HG02852 (cell line): ENCODE measurements at regions not wholly inside any gene's neighbourhood (a gene's known extent, or its start where the extent isn't known, plus 50 kb on each side); places are given as distances from the start of the nearest gene placed in this dataset.

Source experiments
- ATAC-seq: cut with Tn5 transposase; IDR thresholded peaks from one replicate; pipeline ENCODE4 v1.9.1; 2021; ENCODE audit warnings: mild to moderate bottlenecking, moderate library complexity; ENCODE audit not compliant: unreplicated experiment

- no peak for ATAC-seq
These were observed 196.4 kb upstream of the FOXN3 start for GRCh38 chr14:89613260-89614008.

DNA sequence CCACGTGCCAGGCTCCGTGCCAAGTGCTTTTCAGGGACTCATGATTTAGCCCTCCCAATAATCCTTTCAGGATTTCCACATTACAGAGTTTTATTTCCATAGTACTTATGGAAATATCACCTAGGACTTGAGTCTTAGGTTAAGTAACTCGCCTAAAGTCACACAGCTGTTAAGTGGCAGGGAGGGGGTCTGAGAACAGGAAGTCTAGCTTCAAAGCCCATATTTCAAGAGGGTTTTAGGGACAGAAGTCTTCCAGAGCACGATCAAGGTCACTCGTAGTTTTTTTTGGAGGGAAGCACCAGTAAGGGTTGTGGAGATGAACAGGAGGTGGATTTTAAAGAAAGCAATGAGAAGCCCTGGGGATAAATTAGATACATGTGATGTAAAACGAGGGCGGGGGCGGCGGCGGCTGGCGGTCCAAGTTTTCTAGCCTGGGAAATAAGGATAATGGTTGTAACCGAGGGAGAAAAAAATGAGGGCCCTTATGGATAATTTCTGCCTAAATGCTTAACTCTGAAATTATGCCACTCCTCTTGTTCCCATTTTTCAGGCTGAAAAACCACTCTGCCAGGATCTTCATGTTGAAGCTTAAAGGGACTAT, 192.6 kb upstream of the FOXN3 start:
- ATAC-seq = no peak

- no peak for ATAC-seq
These were observed 190.4 kb upstream of the FOXN3 start for GRCh38 chr14:89607453-89607852.

GRCh38 chr14:89603938-89604480, 187.0 kb upstream of the FOXN3 start:
- ATAC-seq = no peak

DNA sequence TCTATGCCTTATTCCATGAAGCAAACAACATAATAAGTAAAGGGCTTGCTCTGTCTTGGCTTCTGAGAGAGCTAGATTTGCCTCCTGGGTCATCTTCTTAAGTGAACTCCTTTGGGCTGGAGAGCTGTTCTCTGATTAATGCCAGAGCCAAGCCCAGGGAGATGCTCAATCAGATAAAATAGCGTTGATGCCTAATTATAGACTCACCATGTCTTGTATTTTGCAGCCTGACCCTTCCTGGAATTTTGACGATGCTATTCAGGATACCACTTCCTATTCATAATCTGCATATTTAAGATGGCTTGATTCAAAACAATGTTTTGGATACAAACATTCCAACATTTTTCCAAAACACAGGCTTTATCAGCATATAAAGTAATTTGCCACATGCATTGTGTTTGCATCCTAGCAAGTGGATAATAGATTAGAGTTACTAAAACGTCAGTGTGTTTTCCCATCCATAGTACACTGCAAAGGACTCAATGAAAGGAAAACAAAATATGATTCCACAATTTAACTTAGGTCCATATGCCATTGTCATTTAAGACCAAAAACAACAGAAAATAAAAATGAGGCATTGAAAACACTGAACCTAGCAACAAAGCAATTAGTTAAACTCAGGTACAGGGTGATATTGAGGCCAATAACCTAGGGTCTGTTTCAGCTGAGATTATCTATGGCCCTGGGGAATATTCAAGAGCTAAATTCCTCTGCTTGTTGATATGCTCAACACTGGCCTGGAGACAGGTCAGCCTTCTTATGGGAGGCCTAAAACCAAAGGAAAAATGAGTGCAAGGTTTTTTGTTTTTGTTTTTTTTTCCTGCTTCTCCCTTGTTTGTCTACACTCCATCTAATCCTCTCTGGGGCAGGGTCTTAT, 184.2 kb upstream of the FOXN3 start:
- no peak for ATAC-seq

- no peak for ATAC-seq
These were observed 183.0 kb upstream of the FOXN3 start for GRCh38 chr14:89600029-89600428.

- no peak for ATAC-seq
These were observed 181.6 kb upstream of the FOXN3 start for GRCh38 chr14:89598548-89599186.

GRCh38 chr14:89592961-89593360, 175.9 kb upstream of the FOXN3 start:
- no peak for ATAC-seq

DNA sequence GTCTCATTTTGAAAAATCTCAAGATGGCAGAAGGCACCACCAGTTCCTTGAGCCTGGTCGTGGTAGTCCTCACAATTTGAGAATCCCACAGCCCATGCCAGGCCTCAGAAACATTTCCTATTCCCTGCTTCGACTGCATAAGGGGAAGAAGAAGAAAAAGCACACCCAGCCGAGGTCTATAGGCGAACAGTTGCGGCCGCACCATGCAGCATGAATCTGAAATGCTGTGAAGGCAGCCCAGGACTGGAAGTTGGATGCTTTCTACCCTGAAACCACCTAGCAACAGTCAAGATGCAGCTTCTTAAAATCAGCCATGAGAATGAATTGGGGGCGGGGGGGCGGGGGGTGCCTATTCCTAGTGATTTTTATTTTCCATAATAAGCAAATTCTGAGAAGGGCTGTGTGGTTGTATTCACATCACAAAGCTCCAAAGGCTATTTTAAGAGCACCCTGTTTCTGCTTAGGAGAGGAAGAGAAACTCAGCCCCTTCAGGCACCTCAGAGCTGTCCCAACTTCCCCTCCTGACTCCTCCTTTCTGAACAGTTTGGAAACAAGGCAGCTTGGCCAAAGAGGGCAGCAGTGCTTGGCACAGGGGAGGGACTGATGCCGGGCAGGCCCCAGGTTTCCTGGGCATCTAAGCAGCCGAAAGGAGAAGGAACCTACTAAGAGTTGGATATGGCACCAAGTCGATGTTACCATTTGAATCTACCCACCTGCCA, 172.5 kb upstream of the FOXN3 start:
- peak; percentile 73 for ATAC-seq

- no peak for ATAC-seq
These were observed 171.8 kb upstream of the FOXN3 start for GRCh38 chr14:89588840-89589296.

- ATAC-seq = no peak
These were observed 171.0 kb upstream of the FOXN3 start for GRCh38 chr14:89588016-89588415.

- no peak for ATAC-seq
These were observed 170.0 kb upstream of the FOXN3 start for GRCh38 chr14:89587136-89587420.

- ATAC-seq = no peak
These were observed 169.5 kb upstream of the FOXN3 start for GRCh38 chr14:89586258-89587135.

- no peak for ATAC-seq
These were observed 161.1 kb upstream of the FOXN3 start for GRCh38 chr14:89578156-89578555.

DNA sequence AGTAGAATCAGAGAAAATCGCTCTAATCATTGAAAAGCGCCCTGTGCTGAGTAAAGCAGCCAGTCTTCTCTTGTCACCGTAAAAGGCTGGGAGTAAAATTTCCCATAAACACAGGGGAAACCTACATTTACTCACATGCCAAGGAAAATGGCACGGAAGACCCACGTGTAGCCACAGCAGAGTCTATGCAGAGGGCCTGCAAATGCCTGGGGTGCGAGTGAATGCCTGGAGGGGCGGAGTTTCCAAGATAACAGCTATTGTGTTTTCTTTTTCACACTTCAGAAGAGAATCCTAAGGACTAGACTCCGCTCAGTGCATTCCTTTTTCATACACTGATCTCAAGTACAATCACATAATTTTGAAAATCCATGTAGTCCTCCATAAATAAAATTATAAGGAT, 159.9 kb upstream of the FOXN3 start:
- ATAC-seq = no peak

DNA sequence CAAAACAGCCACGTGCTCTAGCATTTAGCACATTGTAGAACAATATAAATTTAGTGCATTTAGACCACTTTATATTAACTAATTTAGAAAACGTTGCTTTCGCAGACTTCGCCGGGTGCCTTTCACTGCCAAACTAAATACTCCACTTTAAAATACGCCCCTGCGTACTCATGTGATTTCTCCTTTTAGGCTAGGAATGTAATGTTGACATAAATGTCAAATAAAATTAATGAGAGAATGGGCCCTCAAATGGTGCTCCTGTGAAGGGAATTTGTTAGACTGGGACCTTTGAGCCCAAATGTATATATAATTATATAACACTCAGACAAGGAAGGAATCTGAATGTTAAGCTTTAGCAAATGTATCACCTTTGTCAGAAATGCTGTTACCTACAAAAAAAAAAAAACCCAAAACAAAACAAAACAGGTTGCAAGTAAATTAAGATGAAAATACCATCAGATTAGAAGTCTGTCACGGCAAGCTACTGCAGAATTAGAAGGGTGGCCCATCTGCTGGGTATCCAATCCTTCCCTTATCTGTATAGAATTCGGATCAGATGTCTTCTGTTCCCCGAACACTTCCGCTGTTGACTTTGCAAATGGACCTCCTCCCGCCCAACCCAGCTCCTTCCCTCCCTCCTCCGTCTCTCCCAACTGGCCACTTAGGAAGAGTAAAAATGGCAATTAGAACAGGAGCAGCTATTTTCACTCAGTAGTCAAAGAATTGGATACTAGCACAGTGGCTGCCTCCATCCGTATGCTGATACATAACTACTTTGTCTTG, 159.3 kb upstream of the FOXN3 start:
- no peak for ATAC-seq

GRCh38 chr14:89575386-89576061, 158.5 kb upstream of the FOXN3 start:
- ATAC-seq = no peak

- ATAC-seq = no peak
These were observed 157.4 kb upstream of the FOXN3 start for GRCh38 chr14:89574420-89574819.
